Choroid plexus epithelial cell (primary cell): ENCODE measurements at regions not wholly inside any gene's neighbourhood (a gene's known extent, or its start where the extent isn't known, plus 50 kb on each side); places are given as distances from the start of the nearest gene placed in this dataset.

ENCODE experiments used
- DNase-seq: peaks from one replicate; pipeline ENCODE4 v3.0.0-alpha.2; 2010; ENCODE audit warnings: low read depth
- H3K4me3 ChIP-seq: 2 replicates; pipeline ENCODE4 v1.5.1; 2011; ENCODE audit warnings: low read depth, mild to moderate bottlenecking, control low read depth, low read length, moderate library complexity
- CTCF ChIP-seq: conservative IDR thresholded peaks from 2 replicates; pipeline ENCODE4 v1.5.1; 2011; ENCODE audit warnings: low read depth, mild to moderate bottlenecking, control low read depth, inconsistent platforms, low read length, moderate library complexity

GRCh38 chr13:83272652-83273240 is 609.5 kb downstream of the SLITRK1 start:
- TF ChIP-seq CTCF: no peak
- DNase-seq: no peak

GRCh38 chr13:83272076-83272475 is 610.2 kb downstream of the SLITRK1 start:
- DNase-seq: no peak
- TF ChIP-seq CTCF: no peak
- H3K4me3 ChIP-seq: no peak overlapping the region

More at GRCh38 chr13:83272652-83273240, 609.5 kb downstream of the SLITRK1 start:
- H3K4me3 ChIP-seq: no peak overlapping the region

DNA sequence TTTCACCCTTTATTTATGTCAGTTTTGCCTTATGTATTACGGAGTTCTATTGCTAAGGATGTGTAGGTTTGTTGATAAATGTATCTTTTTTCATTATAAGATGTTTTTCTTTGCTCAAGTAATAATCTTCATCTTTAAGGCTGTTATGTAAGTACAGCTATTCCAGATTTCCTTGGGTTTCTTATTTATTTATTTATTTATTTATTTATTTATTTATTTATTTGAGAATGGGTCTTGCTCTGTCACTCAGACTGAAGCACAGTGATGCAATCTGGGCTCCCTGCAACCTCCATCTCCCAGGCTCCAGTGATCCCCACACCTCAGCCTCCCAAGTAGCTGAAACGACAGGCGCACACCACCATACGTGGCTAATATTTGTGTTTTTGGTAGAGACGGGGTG is 617.0 kb downstream of the SLITRK1 start:
- DNase-seq: no peak
- TF ChIP-seq CTCF: no peak
- no peak overlapping the region for H3K4me3 ChIP-seq

- no peak overlapping the region for H3K4me3 ChIP-seq
- no peak for DNase-seq
- TF ChIP-seq CTCF: no peak
These were observed 633.5 kb downstream of the SLITRK1 start for GRCh38 chr13:83248751-83249150.

DNA sequence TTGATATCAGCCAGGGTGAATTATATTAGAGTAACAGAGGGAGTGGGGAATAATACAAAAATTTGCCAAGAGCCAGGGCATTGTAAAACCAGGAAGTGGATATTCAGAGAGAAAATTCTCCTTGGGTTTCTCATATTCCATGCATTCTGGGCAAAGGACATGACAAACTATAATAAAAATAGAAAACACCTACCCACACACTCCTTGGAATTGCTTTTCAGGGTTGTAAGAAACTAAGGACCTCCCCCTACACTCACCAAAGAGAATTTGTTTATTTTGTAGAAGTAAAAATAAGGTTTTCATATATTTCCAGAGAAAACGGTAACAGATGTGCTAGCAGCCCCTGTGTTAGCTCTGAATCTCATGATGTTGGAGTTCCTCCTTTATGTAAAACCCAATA is 649.6 kb downstream of the SLITRK1 start:
- TF ChIP-seq CTCF: no peak
- H3K4me3 ChIP-seq: no peak overlapping the region
- DNase-seq: no peak

GRCh38 chr13:83229574-83230305 is 652.5 kb downstream of the SLITRK1 start:
- H3K4me3 ChIP-seq: no peak overlapping the region
- no peak for DNase-seq
- TF ChIP-seq CTCF: no peak

GRCh38 chr13:83223546-83223945 is 658.7 kb downstream of the SLITRK1 start:
- no peak for DNase-seq
- no peak for TF ChIP-seq CTCF
- H3K4me3 ChIP-seq: no peak overlapping the region
